GM23248 (cell line): ENCODE measurements at regions not wholly inside any gene's neighbourhood (a gene's known extent, or its start where the extent isn't known, plus 50 kb on each side); places are given as distances from the start of the nearest gene placed in this dataset.

Source experiments
- EZH2 ChIP-seq: fragments of 200-600 bp; sonication (generic); IDR thresholded peaks from 2 replicates; pipeline ENCODE4 v1.6.1; 2018; ENCODE audit warnings: antibody characterized with exemption, mild to moderate bottlenecking; ENCODE audit not compliant: insufficient read depth, poor library complexity, severe bottlenecking
- EZH2phosphoT487 ChIP-seq: fragments of 200-600 bp; sonication (generic); IDR thresholded peaks from 2 replicates; pipeline ENCODE4 v1.6.1; 2018; ENCODE audit warnings: antibody characterized with exemption, moderate library complexity, mild to moderate bottlenecking, low read depth; ENCODE audit not compliant: insufficient read depth

- TF ChIP-seq EZH2 = no peak
- no peak for TF ChIP-seq EZH2phosphoT487
Measured at GRCh38 chr6:147930745-147931144, 411.9 kb upstream of the SASH1 start.
